Mucosa of rectum (tissue), 2 donors: ENCODE measurements at regions not wholly inside any gene's neighbourhood (a gene's known extent, or its start where the extent isn't known, plus 50 kb on each side); places are given as distances from the start of the nearest gene placed in this dataset.

Experiments used
- H3K27ac ChIP-seq, 2 donors: one replicate each; pipeline ENCODE4 v1.7.0; 2013; ENCODE audit warnings: inconsistent platforms in 2 of 2, low read depth in 2 of 2, low read length in 2 of 2
- H3K27me3 ChIP-seq, 2 donors: one replicate each; pipeline ENCODE4 v1.7.0; 2013; ENCODE audit warnings: low read length in 2 of 2; ENCODE audit not compliant: control insufficient read depth in 2 of 2, insufficient read depth in 2 of 2
- H3K36me3 ChIP-seq, 2 donors: one replicate each; pipeline ENCODE4 v1.7.0; 2013; ENCODE audit warnings: low read length in 2 of 2; ENCODE audit not compliant: control insufficient read depth in 2 of 2, insufficient read depth in 2 of 2
- H3K4me1 ChIP-seq, 2 donors: one replicate each; pipeline ENCODE4 v1.7.0; 2013; ENCODE audit warnings: low read length in 2 of 2, mild to moderate bottlenecking in 1 of 2; ENCODE audit not compliant: control insufficient read depth in 2 of 2, insufficient read depth in 2 of 2
- H3K4me3 ChIP-seq, 2 donors: one replicate each; pipeline ENCODE4 v1.7.0; 2013; ENCODE audit warnings: low read length in 2 of 2
- H3K9ac ChIP-seq, 2 donors: one replicate each; pipeline ENCODE4 v1.7.0; 2013; ENCODE audit warnings: low read length in 2 of 2, low read depth in 1 of 2, mild to moderate bottlenecking in 1 of 2
- H3K9me3 ChIP-seq, 2 donors: one replicate each; pipeline ENCODE4 v1.7.0; 2013; ENCODE audit warnings: low read length in 2 of 2; ENCODE audit not compliant: control insufficient read depth in 2 of 2
- donor health status: healthy.
- donor health status: Normal muscosa, but diverticular disease.

DNA sequence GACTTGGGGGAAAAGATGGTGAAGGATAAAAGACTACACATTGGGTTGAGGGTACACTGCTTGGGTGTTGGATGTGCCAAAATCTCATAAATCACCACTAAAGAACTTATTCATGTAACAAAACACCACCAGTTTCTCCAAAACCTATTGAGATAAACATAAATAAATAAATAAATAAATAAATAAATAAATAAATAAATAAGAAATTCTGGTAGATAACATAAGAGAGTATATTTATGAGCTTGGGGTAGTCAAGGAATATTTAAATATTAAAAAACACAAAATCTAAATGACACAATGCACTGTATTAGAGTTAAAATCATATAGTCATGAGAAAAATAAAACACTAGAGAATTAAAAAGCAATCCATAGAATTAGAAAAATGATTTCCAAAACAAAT lies 333.5 kb upstream of the NRG3 start:
- Histone ChIP-seq H3K9me3 (peaks cover 0 to 6% of the 10 kb centered on the region in 2 donors), H3K27me3 (no peaks in the 10 kb centered on the region), H3K4me3 (no peak overlapping the region), H3K27ac (no peak overlapping the region), H3K36me3 (no peaks in the 10 kb centered on the region), H3K4me1 (no peaks in the 10 kb centered on the region), H3K9ac (no peak overlapping the region)

DNA sequence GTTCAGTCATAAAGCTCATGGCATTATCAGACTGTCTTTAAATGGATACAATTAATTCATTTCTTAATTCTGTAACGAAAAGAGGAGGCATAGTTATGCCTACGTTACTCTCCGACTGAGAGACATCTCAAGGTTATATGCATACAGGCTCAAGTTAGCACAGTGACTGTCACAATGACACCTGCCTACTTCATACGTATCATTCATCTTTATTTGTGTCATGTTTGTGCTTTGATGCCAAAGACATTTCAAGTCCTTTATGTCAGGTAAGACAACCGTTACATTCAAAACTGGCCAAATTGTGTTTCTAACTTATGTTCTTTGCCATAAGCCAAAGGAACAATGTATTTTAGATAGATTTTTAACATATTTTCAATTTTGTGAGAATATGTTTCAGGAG lies 328.8 kb upstream of the NRG3 start:
- H3K9me3 ChIP-seq, result peaks cover 2 to 4% of the 10 kb centered on the region in 2 donors
- H3K4me1 ChIP-seq, result no peaks in the 10 kb centered on the region
- no peak overlapping the region for H3K9ac ChIP-seq

DNA sequence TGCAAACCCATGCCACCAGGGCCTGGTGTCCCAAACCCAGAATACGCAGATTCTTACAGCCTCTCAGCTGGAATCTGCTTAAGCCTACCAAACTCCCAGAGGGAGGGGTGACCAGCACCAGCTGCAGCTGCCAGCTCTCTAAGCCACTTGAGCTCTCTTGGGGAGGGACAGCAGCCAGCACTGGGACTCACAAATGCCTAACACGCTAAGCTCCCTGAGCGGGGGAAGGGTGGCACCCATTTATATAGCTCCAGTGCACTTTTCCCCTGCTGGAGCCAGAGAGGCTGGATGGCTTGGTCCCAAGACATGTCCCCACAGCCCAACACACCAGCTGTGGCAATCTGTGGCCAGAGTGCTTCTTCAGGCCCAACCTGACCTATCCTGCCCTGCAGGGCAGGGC lies 326.8 kb upstream of the NRG3 start:
- Histone ChIP-seq H3K9ac (no peak overlapping the region), H3K9me3 (peaks cover 2 to 4% of the 10 kb centered on the region in 2 donors), H3K4me1 (no peaks in the 10 kb centered on the region), H3K27ac (no peak overlapping the region), H3K36me3 (no peaks in the 10 kb centered on the region), H3K4me3 (no peak overlapping the region), H3K27me3 (no peaks in the 10 kb centered on the region)

More for the DNA sequence above, 328.8 kb upstream of the NRG3 start:
- no peaks in the 10 kb centered on the region for H3K27me3 ChIP-seq
- H3K36me3 ChIP-seq, result no peaks in the 10 kb centered on the region
- H3K4me3 ChIP-seq, result no peak overlapping the region
- H3K27ac ChIP-seq, result no peak overlapping the region

- Histone ChIP-seq H3K27ac (no peak overlapping the region), H3K4me3 (no peak overlapping the region), H3K9me3 (peaks cover 0 to 2% of the 10 kb centered on the region in 2 donors), H3K4me1 (no peaks in the 10 kb centered on the region), H3K27me3 (no peaks in the 10 kb centered on the region), H3K36me3 (no peaks in the 10 kb centered on the region), H3K9ac (no peak overlapping the region)
Observed at GRCh38 chr10:81564143-81564542, 310.9 kb upstream of the NRG3 start.

- no peaks in the 10 kb centered on the region for H3K36me3 ChIP-seq
- H3K4me1 ChIP-seq, result no peaks in the 10 kb centered on the region
- H3K4me3 ChIP-seq, result no peak overlapping the region
- H3K27ac ChIP-seq, result no peak overlapping the region
- peaks cover 0 to 3% of the 10 kb centered on the region in 2 donors for H3K9me3 ChIP-seq
- no peaks in the 10 kb centered on the region for H3K27me3 ChIP-seq
- no peak overlapping the region for H3K9ac ChIP-seq
Observed at GRCh38 chr10:81569488-81569887, 305.5 kb upstream of the NRG3 start.

DNA sequence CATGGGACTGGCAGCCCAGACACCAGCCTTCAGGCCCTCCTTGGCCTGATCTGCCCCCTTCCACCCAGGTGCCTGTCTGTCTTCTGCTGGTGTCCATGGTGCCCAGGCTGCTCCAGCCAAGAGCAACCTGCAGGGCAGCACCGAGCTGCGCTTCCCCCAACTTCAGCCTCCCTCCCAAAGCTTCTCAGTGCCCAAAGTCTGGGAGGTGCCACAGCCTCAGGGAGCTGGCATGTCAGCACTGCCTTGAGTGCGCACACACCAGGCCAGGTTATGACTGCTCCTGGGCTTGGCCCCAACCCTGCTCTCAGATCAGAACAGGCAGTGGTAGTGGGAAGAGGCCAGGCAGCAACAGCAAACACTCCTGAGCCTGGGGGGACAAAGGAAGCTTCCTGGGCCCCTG lies 304.6 kb upstream of the NRG3 start:
- no peak overlapping the region for H3K9ac ChIP-seq

GRCh38 chr10:81570878-81571794 lies 303.9 kb upstream of the NRG3 start:
- H3K4me1 ChIP-seq, result no peaks in the 10 kb centered on the region
- H3K27me3 ChIP-seq, result no peaks in the 10 kb centered on the region
- H3K36me3 ChIP-seq, result no peaks in the 10 kb centered on the region
- H3K9ac ChIP-seq, result no peak overlapping the region
- H3K4me3 ChIP-seq, result no peak overlapping the region
- peaks cover 0 to 3% of the 10 kb centered on the region in 2 donors for H3K9me3 ChIP-seq
- H3K27ac ChIP-seq, result no peak overlapping the region

More for the DNA sequence above, 304.6 kb upstream of the NRG3 start:
- H3K9me3 ChIP-seq, result peaks cover 0 to 3% of the 10 kb centered on the region in 2 donors
- no peaks in the 10 kb centered on the region for H3K36me3 ChIP-seq
- no peaks in the 10 kb centered on the region for H3K4me1 ChIP-seq
- no peak overlapping the region for H3K27ac ChIP-seq
- no peaks in the 10 kb centered on the region for H3K27me3 ChIP-seq
- no peak overlapping the region for H3K4me3 ChIP-seq

- Histone ChIP-seq H3K9me3 (peaks cover 0 to 3% of the 10 kb centered on the region in 2 donors), H3K4me3 (no peak overlapping the region), H3K36me3 (no peaks in the 10 kb centered on the region)
Observed at GRCh38 chr10:81575036-81575435, 300.0 kb upstream of the NRG3 start.

GRCh38 chr10:81576336-81576735 lies 298.7 kb upstream of the NRG3 start:
- Histone ChIP-seq H3K4me3 (no peak overlapping the region), H3K27ac (no peak overlapping the region), H3K4me1 (no peaks in the 10 kb centered on the region), H3K36me3 (no peaks in the 10 kb centered on the region), H3K9ac (no peak overlapping the region), H3K9me3 (no peaks in the 10 kb centered on the region), H3K27me3 (no peaks in the 10 kb centered on the region)

More at GRCh38 chr10:81575036-81575435, 300.0 kb upstream of the NRG3 start:
- Histone ChIP-seq H3K4me1 (no peaks in the 10 kb centered on the region), H3K27me3 (no peaks in the 10 kb centered on the region), H3K27ac (no peak overlapping the region), H3K9ac (no peak overlapping the region)

DNA sequence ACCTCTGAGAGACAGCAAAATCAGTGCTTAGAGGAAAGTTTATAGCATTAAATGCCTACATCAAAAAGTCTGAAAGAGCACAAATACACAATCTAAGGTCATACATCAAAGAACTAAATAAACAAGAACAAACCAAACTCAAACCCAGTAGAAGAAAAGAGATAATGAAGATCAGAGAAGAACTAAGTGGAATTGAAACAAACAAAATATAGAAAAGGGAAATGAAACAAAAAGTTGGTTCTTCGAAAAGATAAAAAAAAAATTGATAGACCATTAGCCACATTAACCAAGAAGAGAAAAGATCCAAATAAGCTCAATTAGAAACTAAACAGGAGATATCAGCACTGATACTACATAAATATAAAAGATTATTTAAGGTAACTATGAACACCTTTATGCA lies 280.0 kb upstream of the NRG3 start:
- Histone ChIP-seq H3K9me3 (peaks cover 3% of the 10 kb centered on the region in 2 donors), H3K4me3 (no peak overlapping the region), H3K9ac (no peak overlapping the region), H3K27ac (no peak overlapping the region), H3K36me3 (no peaks in the 10 kb centered on the region), H3K27me3 (no peaks in the 10 kb centered on the region), H3K4me1 (no peaks in the 10 kb centered on the region)
